ENCODE measurements at regions not wholly inside any gene's neighbourhood (a gene's known extent, or its start where the extent isn't known, plus 50 kb on each side); places are given as distances from the start of the nearest gene placed in this dataset.

GRCh38 chr12:46977871-46978375 lies 101.5 kb upstream of the PCED1B start:
- 94 to 100% (median 99%) methylated on average over 1 of the region's 1 CpG for WGBS, 4 donors
- DNase-seq: no peak
- H3K4me3 ChIP-seq: no peak overlapping the region
- ATAC-seq: no peak
- no peaks in the 10 kb centered on the region for H3K4me1 ChIP-seq
- intact Hi-C loops (cut with DNase I): no loop called here
- H3K27me3 ChIP-seq: no peaks in the 10 kb centered on the region
- H3K27ac ChIP-seq: no peak overlapping the region
- no peak for TF ChIP-seq POLR2A (IDR thresholded peaks at IDR 0.05)
- TF ChIP-seq CTCF (IDR thresholded peaks at IDR 0.05): no peak
- H3K9me3 ChIP-seq: peaks cover 0 to 7% (median 0%) of the 10 kb centered on the region in 12 donors
- H3K36me3 ChIP-seq: no peaks in the 10 kb centered on the region

- intact Hi-C loops (cut with DNase I): loop anchor here in 4 of 10 donors (5.0 to 10.0 kb wide), 6 partner anchors 34 to 637 kb away; no protein-coding TSS in a partner anchor
Measured at GRCh38 chr12:46981622-46982021, 97.8 kb upstream of the PCED1B start.

DNA sequence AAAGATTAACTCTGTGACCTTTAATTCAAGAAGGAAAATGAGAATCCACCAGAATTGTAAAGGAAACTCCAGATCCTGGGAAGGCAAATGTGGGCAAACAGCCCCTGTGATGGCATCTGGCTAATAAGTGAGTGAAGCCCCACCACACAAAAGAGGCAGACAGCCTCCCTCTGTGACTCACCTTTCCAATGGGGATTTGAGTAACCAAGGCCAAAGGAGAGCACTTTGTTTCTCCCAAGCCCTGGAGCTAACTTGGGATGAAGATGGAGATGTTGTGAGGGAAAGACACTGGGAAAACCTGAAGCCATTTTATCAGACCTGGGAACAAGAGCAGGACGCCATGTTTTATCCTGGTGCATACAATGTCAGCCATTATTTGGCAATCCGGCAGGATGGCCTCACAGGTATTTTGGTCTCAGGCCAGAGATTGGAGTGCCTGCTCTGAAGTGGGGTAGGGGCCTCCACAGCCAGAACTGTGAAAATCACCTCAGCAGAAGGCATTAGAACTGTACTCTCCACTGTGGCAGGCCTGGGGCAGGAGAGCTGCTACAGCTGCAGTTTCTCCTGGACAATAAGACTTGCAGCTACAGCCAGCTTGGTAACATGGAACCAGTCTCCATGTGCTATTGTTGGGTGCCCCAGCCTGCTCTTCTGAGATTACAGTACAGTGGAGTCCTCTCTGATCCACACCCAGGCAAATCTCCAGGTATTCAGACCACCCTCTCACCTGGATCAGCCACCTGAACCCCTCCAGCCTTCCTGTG lies 96.6 kb upstream of the PCED1B start:
- Histone ChIP-seq H3K27ac (no peak overlapping the region), H3K36me3 (no peaks in the 10 kb centered on the region), H3K4me1 (peaks cover 0 to 3% (median 0%) of the 10 kb centered on the region in 12 donors), H3K27me3 (no peaks in the 10 kb centered on the region), H3K4me3 (no peak overlapping the region), H3K9me3 (peaks cover 0 to under 1% (median 0%) of the 10 kb centered on the region in 12 donors)
- intact Hi-C loops (cut with DNase I): loop anchor here in 4 of 10 donors (5.0 to 10.0 kb wide), 6 partner anchors 36 to 638 kb away; no protein-coding TSS in a partner anchor
- no peak for TF ChIP-seq POLR2A (IDR thresholded peaks at IDR 0.05)
- no peak for TF ChIP-seq CTCF (IDR thresholded peaks at IDR 0.05)
- no peak for DNase-seq
- no peak for ATAC-seq
- 79 to 96% (median 84%) methylated on average over 2 of the region's 2 CpGs for WGBS, 4 donors

More at GRCh38 chr12:46981622-46982021, 97.8 kb upstream of the PCED1B start:
- DNase-seq (no peak), ATAC-seq (no peak)
- H3K27ac ChIP-seq: no peak overlapping the region
- H3K36me3 ChIP-seq: no peaks in the 10 kb centered on the region
- no peaks in the 10 kb centered on the region for H3K9me3 ChIP-seq
- 75 to 78% (median 78%) methylated on average over 3 of the region's 3 CpGs for WGBS, 4 donors
- TF ChIP-seq POLR2A (IDR thresholded peaks at IDR 0.05): no peak
- no peak for TF ChIP-seq CTCF (IDR thresholded peaks at IDR 0.05)
- H3K4me1 ChIP-seq: peaks cover 0 to 3% (median 0%) of the 10 kb centered on the region in 12 donors
- H3K27me3 ChIP-seq: no peaks in the 10 kb centered on the region
- no peak overlapping the region for H3K4me3 ChIP-seq

DNA sequence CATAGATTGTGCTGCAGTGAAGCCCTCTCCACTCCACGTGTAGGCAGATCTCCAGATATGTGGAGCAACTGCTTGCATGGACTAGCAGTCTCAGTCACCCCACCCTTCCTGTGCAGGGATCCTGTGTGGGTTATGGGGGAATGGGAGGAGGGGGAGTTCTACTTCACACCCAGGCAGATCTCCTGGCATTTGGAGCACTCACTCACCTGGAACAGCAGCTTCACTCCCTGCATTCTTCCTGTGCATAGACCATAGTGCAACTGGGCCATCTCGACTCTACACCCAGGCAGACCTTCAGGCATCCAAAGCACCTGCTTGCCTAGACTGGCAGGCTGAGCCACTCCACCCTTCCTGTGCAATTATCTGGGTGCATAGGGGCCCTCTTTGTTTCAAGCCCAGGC lies 96.0 kb upstream of the PCED1B start:
- intact Hi-C loops (cut with DNase I): loop anchor here in 4 of 10 donors (5.0 to 10.0 kb wide), 6 partner anchors 36 to 639 kb away; no protein-coding TSS in a partner anchor
- ATAC-seq: no peak

More for the DNA sequence above, 96.0 kb upstream of the PCED1B start:
- peaks cover 0 to 4% (median 0%) of the 10 kb centered on the region in 12 donors for H3K9me3 ChIP-seq
- H3K27me3 ChIP-seq: no peaks in the 10 kb centered on the region
- no peaks in the 10 kb centered on the region for H3K36me3 ChIP-seq
- WGBS, 4 donors: 58 to 68% (median 64%) methylated on average over 2 of the region's 2 CpGs
- TF ChIP-seq POLR2A (IDR thresholded peaks at IDR 0.05) (no peak), CTCF (IDR thresholded peaks at IDR 0.05) (no peak)
- no peak for DNase-seq
- H3K4me3 ChIP-seq: no peak overlapping the region
- H3K4me1 ChIP-seq: peaks cover 0 to 3% (median 0%) of the 10 kb centered on the region in 12 donors
- no peak overlapping the region for H3K27ac ChIP-seq

All from heart left ventricle (tissue), 16 donors.